ENCODE measurements at regions not wholly inside any gene's neighbourhood (a gene's known extent, or its start where the extent isn't known, plus 50 kb on each side); places are given as distances from the start of the nearest gene placed in this dataset.

- no peak for TF ChIP-seq BCL3 (IDR thresholded peaks at IDR 0.05; ENCODE audit: borderline replicate concordance, insufficient read depth, low read depth, low read length, poor library complexity, severe bottlenecking)
- no peak for TF ChIP-seq NFYA (IDR thresholded peaks at IDR 0.05; ENCODE audit: borderline replicate concordance, low read depth, low read length)
- no peak for TF ChIP-seq SPI1 (IDR thresholded peaks at IDR 0.05; ENCODE audit: borderline replicate concordance, insufficient read depth, low read depth, low read length)
- no peak for TF ChIP-seq NFIC (IDR thresholded peaks at IDR 0.05; ENCODE audit: low read depth, low read length)
- TF ChIP-seq NRF1 (conservative IDR thresholded peaks at IDR 0.05; ENCODE audit: low read depth, low read length): no peak
- TF ChIP-seq NFYB (IDR thresholded peaks at IDR 0.05; ENCODE audit: insufficient read depth, low read depth, low read length): no peak
- TF ChIP-seq WRNIP1 (IDR thresholded peaks at IDR 0.05; ENCODE audit: borderline replicate concordance, low read depth, low read length): no peak
- no peak for TF ChIP-seq E2F8 (IDR thresholded peaks at IDR 0.05; ENCODE audit: low read depth, partially characterized antibody)
Measured at GRCh38 chr5:142465476-142465875, 140.7 kb upstream of the SPRY4 start (continued).

- Histone ChIP-seq H3K27ac (ENCODE audit: control insufficient read depth, insufficient read depth) (no peak overlapping the region), H3K27me3 (replicated peaks in 1 of 2; ENCODE audit: control insufficient read depth in 2 of 2, insufficient read depth in 2 of 2, low read length in 1 of 2) (peaks cover 0 to 3% of the 10 kb centered on the region in 2 experiments; a peak in 3 of 4 replicates), H3K4me2 (ENCODE audit: control insufficient read depth, insufficient read depth) (no peak overlapping the region), H3K36me3 (ENCODE audit: control insufficient read depth in 2 of 2, insufficient read depth in 2 of 2, low read length in 1 of 2) (no peaks in the 10 kb centered on the region), H3K4me3 (no peak overlapping the region), H3K4me1 (ENCODE audit: control insufficient read depth, insufficient read depth, low read length) (no peaks in the 10 kb centered on the region), H4K20me1 (ENCODE audit: control insufficient read depth, insufficient read depth) (no peaks in the 10 kb centered on the region), H2AFZ (ENCODE audit: control insufficient read depth, low read depth, low read length) (no peak overlapping the region), H3K9me3 (replicated peaks; ENCODE audit: control insufficient read depth, insufficient read depth, low read length) (no peaks in the 10 kb centered on the region), H3K79me2 (ENCODE audit: control insufficient read depth, insufficient read depth, low read length) (no peaks in the 10 kb centered on the region), H3K9ac (ENCODE audit: control insufficient read depth, insufficient read depth, low read length) (no peak overlapping the region)
- ChIA-PET CTCF (no interaction called here), RAD21 (ENCODE audit: unreplicated experiment) (no interaction called here), POLR2A (no interaction called here), SMC1A (ENCODE audit: uncharacterized antibody, unreplicated experiment) (no interaction called here)
- TF ChIP-seq ZNF622 (IDR thresholded peaks at IDR 0.05): no peak
- TF ChIP-seq CBX5 (IDR thresholded peaks at IDR 0.05; ENCODE audit: low read depth): no peak
- no peak for TF ChIP-seq CBFB (IDR thresholded peaks at IDR 0.05; ENCODE audit: low read depth)
- no peak for TF ChIP-seq ZNF592 (IDR thresholded peaks at IDR 0.05)
- ATAC-seq (no peak), FAIRE-seq (no peak), DNase-seq (ENCODE audit: low read depth, low spot score) (no peak)
- no TSS peak for BruUV-seq (replicated peaks)
- 8% methylated on average over 2 of the region's 2 CpGs for WGBS (ENCODE audit: insufficient coverage, insufficient replicate concordance, low lambda C conversion rate, missing lambda C conversion rate)
- intact Hi-C loops (cut with micrococcal nuclease; ENCODE audit: unreplicated experiment): no loop called here
- in situ Hi-C loops (cut with MboI): no loop called here
Measured at GRCh38 chr5:142463904-142464303, 139.1 kb upstream of the SPRY4 start.

Data from GM12878 (cell line).